MG63 (cell line): ENCODE measurements at regions not wholly inside any gene's neighbourhood (a gene's known extent, or its start where the extent isn't known, plus 50 kb on each side); places are given as distances from the start of the nearest gene placed in this dataset.

ENCODE experiments used
- DNase-seq: peaks from one replicate; pipeline ENCODE4 v3.0.0-alpha.2; 2020
- H3K27me3 ChIP-seq: fragments of 250-450 bp; sonication (Bioruptor Pico); 2 replicates; pipeline ENCODE4 v1.5.1; 2020; ENCODE audit warnings: mild to moderate bottlenecking, moderate library complexity
- H3K36me3 ChIP-seq: fragments of 250-450 bp; sonication (Bioruptor Pico); 2 replicates; pipeline ENCODE4 v1.5.1; 2020; ENCODE audit warnings: mild to moderate bottlenecking, moderate library complexity
- H3K4me3 ChIP-seq: fragments of 250-450 bp; sonication (Bioruptor Pico); 2 replicates; pipeline ENCODE4 v1.5.1; 2020; ENCODE audit warnings: mild to moderate bottlenecking, moderate library complexity
- H3K9me3 ChIP-seq: fragments of 250-450 bp; sonication (Bioruptor Pico); 2 replicates; pipeline ENCODE4 v1.5.1; 2020; ENCODE audit warnings: mild to moderate bottlenecking, moderate library complexity

- no peaks in the 10 kb centered on the region for H3K27me3 ChIP-seq
- H3K36me3 ChIP-seq = no peaks in the 10 kb centered on the region
- no peaks in the 10 kb centered on the region for H3K9me3 ChIP-seq
- no peak overlapping the region for H3K4me3 ChIP-seq
- DNase-seq = no peak
Observed at GRCh38 chr1:56189454-56189853, 389.9 kb downstream of the PLPP3 start.

- H3K27me3 ChIP-seq = no peaks in the 10 kb centered on the region
- no peak overlapping the region for H3K4me3 ChIP-seq
- H3K9me3 ChIP-seq = no peaks in the 10 kb centered on the region
- no peaks in the 10 kb centered on the region for H3K36me3 ChIP-seq
- DNase-seq = no peak
Observed at GRCh38 chr1:56188855-56189254, 390.5 kb downstream of the PLPP3 start.

DNA sequence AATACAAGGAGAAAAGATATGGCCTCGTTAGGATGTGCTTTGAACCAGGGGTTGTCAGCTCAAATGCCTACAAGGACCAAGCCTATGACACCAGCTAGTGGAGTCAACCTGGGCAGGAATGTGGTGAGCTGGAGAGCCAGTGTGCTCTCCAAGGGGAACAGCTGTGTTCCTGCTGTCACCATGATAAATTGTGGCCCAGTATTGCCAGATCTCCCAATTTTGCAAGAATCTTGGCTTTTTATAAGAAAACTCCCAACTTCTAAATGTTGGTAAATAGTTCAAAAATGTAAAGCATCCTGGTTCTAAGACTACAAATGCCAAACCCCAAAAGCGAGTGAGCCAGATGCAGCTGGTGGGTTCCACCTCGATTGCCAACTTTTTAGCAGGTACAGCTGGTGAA is 391.1 kb downstream of the PLPP3 start:
- Histone ChIP-seq H3K9me3 (no peaks in the 10 kb centered on the region), H3K4me3 (no peak overlapping the region), H3K36me3 (no peaks in the 10 kb centered on the region), H3K27me3 (no peaks in the 10 kb centered on the region)
- DNase-seq = no peak

- DNase-seq = no peak
- no peak overlapping the region for H3K4me3 ChIP-seq
- H3K27me3 ChIP-seq = no peaks in the 10 kb centered on the region
- H3K9me3 ChIP-seq = no peaks in the 10 kb centered on the region
- H3K36me3 ChIP-seq = no peaks in the 10 kb centered on the region
Observed at GRCh38 chr1:56187405-56187804, 392.0 kb downstream of the PLPP3 start.

DNA sequence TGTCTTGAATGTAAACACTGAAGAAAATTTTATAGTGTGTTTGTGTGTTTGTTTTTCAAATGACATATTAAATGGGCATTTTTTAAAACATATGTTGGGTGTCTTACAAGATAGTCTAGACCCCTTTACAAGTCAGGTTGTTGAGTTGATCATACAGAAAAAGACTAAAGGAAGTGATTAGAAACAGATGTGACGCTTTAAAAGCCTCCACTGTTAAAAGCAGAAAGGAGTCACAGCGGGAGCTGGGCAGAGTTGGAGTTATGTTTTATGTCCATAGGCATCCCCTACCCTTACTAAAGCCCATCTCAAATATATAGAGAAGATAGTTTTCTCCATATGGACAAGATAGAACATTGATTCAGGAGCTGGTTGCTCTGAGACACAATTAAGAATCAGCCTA is 393.9 kb downstream of the PLPP3 start:
- no peak overlapping the region for H3K4me3 ChIP-seq
- DNase-seq = no peak
- H3K36me3 ChIP-seq = no peaks in the 10 kb centered on the region
- H3K27me3 ChIP-seq = no peaks in the 10 kb centered on the region
- no peaks in the 10 kb centered on the region for H3K9me3 ChIP-seq

- DNase-seq = no peak
- no peak overlapping the region for H3K4me3 ChIP-seq
- no peaks in the 10 kb centered on the region for H3K36me3 ChIP-seq
- no peaks in the 10 kb centered on the region for H3K27me3 ChIP-seq
- H3K9me3 ChIP-seq = no peaks in the 10 kb centered on the region
Observed at GRCh38 chr1:56183151-56183550, 396.2 kb downstream of the PLPP3 start.

- Histone ChIP-seq H3K4me3 (0 out of 2 replicates have a peak overlapping the region, but pooled peaks have one; percentile 1), H3K9me3 (no peaks in the 10 kb centered on the region), H3K27me3 (no peaks in the 10 kb centered on the region), H3K36me3 (no peaks in the 10 kb centered on the region)
- DNase-seq = no peak
Observed at GRCh38 chr1:56180520-56181190, 398.7 kb downstream of the PLPP3 start.

- no peak for DNase-seq
- Histone ChIP-seq H3K4me3 (no peak overlapping the region), H3K36me3 (no peaks in the 10 kb centered on the region), H3K27me3 (no peaks in the 10 kb centered on the region), H3K9me3 (no peaks in the 10 kb centered on the region)
Observed at GRCh38 chr1:56179543-56179942, 399.8 kb downstream of the PLPP3 start.

- Histone ChIP-seq H3K27me3 (no peaks in the 10 kb centered on the region), H3K9me3 (peaks cover 2% of the 10 kb centered on the region), H3K4me3 (no peak overlapping the region), H3K36me3 (no peaks in the 10 kb centered on the region)
- no peak for DNase-seq
Observed at GRCh38 chr1:56175211-56175610, 404.2 kb downstream of the PLPP3 start.

- Histone ChIP-seq H3K9me3 (peaks cover 2% of the 10 kb centered on the region), H3K27me3 (no peaks in the 10 kb centered on the region), H3K36me3 (no peaks in the 10 kb centered on the region), H3K4me3 (no peak overlapping the region)
- DNase-seq = no peak
Observed at GRCh38 chr1:56174176-56174885, 405.0 kb downstream of the PLPP3 start.

DNA sequence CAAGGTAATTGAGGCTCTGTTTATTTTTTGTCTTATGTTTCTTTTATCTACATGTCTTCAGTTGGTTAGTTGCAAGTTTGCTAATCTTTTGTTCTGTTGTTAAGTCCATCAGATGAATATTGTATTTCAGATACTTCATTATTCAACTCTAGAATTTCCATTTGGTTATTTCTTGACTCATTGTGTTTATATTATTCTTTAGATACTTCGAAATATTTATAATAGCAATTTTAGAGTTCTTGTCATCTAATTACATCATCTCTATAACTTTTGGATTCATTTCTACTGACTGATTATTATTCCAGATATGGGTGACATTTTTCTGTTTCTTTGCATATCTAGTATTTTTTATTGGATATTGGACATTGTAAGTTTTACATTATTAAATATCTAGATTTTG is 405.6 kb downstream of the PLPP3 start:
- Histone ChIP-seq H3K27me3 (no peaks in the 10 kb centered on the region), H3K4me3 (no peak overlapping the region), H3K9me3 (peaks cover 2% of the 10 kb centered on the region), H3K36me3 (no peaks in the 10 kb centered on the region)
- no peak for DNase-seq

GRCh38 chr1:56171670-56172069 is 407.7 kb downstream of the PLPP3 start:
- Histone ChIP-seq H3K27me3 (no peaks in the 10 kb centered on the region), H3K36me3 (no peaks in the 10 kb centered on the region), H3K4me3 (no peak overlapping the region), H3K9me3 (peaks cover 2% of the 10 kb centered on the region)
- DNase-seq = no peak

DNA sequence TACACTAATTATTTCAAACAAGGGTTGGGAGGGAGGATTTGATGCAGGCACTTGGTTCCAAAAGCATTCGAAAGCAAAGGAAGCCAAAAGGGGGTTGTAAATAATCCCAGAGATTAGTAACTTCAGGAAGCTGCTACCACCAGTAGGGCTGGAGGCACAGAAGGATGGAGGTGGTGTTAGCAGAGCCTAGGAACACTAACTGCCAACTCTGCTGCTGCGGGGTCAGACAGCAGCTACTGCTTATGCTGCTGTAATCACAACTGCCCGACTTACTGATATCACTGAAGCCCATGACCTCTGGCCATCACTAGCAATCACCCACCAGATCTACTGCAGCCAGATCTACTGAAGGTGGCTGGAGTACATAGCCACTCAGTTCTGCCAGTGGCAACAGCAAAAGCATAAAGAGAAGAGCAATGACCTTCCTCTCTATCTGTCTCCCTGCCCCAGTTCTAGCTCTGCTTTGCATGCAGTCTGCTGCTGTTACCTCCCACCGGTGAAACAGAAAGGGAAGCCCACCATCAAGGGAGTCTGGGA is 408.5 kb downstream of the PLPP3 start:
- Histone ChIP-seq H3K27me3 (no peaks in the 10 kb centered on the region), H3K4me3 (no peak overlapping the region), H3K9me3 (peaks cover 2% of the 10 kb centered on the region), H3K36me3 (no peaks in the 10 kb centered on the region)
- no peak for DNase-seq

DNA sequence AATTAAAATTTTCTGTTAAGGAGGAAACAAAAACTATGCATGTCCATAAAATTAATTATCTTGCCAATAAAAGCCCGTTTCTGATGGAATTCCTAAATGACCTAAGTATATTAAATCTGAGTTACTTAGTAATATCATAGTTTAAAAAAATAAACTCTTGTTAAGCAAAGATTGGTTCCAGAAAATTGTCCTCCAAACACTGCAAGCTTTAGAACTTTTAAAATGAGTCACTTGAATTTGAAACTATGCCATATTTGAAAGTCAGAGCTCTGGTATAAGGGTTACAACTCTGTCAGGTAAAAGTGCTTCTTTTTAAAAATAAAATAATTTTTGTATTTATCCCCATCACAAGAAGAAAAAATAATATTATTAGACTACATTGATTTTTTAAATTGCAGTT is 409.5 kb downstream of the PLPP3 start:
- H3K36me3 ChIP-seq = no peaks in the 10 kb centered on the region
- no peak overlapping the region for H3K4me3 ChIP-seq
- H3K9me3 ChIP-seq = peaks cover 2% of the 10 kb centered on the region
- no peaks in the 10 kb centered on the region for H3K27me3 ChIP-seq
- DNase-seq = no peak

DNA sequence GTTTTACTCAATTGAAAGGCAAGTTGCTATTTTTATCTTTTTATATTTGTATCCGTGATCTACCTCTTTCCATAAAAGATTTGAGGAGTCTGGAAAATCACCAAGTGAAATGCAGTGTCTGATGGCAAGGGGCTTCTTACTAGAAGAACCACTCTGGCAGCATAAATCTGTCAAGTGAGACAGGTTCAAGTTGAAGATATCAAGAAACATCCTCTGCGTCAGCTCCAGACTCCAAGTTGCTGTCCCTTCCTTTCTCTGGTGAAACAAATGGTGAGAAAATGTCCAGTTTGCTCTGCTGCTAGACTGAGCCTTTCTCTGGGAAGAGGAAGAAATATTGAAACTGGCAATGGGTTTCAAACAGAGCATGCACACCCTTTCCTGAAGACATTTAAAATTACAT is 411.2 kb downstream of the PLPP3 start:
- H3K9me3 ChIP-seq = peaks cover 2% of the 10 kb centered on the region
- no peak for DNase-seq
- no peaks in the 10 kb centered on the region for H3K27me3 ChIP-seq
- no peaks in the 10 kb centered on the region for H3K36me3 ChIP-seq
- no peak overlapping the region for H3K4me3 ChIP-seq

DNA sequence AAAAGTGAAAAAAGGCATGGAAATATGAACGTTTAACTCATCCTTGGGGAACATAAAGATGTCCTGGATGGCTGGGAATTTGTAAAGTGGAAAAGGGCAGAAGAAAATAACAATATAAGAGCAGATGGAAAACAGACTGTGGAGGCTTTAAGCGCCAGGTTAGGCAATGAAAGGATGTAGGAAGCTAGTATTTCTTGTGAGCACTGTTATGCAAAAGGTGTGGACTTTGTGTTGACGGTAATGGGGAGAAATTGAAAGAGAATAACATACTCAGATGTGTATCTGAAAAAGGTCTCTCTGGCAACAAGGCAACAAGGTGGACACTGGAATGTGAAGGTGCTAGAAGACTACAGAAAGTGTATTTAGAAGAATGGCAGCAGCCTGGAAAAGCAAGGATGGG is 411.8 kb downstream of the PLPP3 start:
- no peaks in the 10 kb centered on the region for H3K9me3 ChIP-seq
- H3K36me3 ChIP-seq = no peaks in the 10 kb centered on the region
- no peak overlapping the region for H3K4me3 ChIP-seq
- no peak for DNase-seq
- no peaks in the 10 kb centered on the region for H3K27me3 ChIP-seq

- Histone ChIP-seq H3K4me3 (no peak overlapping the region), H3K9me3 (no peaks in the 10 kb centered on the region), H3K36me3 (no peaks in the 10 kb centered on the region), H3K27me3 (no peaks in the 10 kb centered on the region)
- no peak for DNase-seq
Observed at GRCh38 chr1:56160773-56161315, 418.5 kb downstream of the PLPP3 start.
